CD8-positive, alpha-beta memory T cell (primary cell): ENCODE measurements at regions not wholly inside any gene's neighbourhood (a gene's known extent, or its start where the extent isn't known, plus 50 kb on each side); places are given as distances from the start of the nearest gene placed in this dataset.

Experiments
- CTCF ChIA-PET: fragments of 350-600 bp; sonication (Branson Sonifier 250); formaldehyde crosslinking; loops from one replicate; lab custom pipeline; 2021; ENCODE audit warnings: antibody characterized with exemption; lab: Charles Lee
- POLR2A ChIA-PET: fragments of 350-600 bp; sonication (Branson Sonifier 250); formaldehyde crosslinking; loops from one replicate; lab custom pipeline; 2021; ENCODE audit warnings: antibody characterized with exemption; lab: Charles Lee
- DNase-seq, 5 donors: peaks; one replicate each; pipeline versions ENCODE4 v3.0.0 to v3.0.0-alpha.2; 2020 to 2022; ENCODE audit warnings: mixed read lengths in 1 of 5
- H3K27ac ChIP-seq: one replicate; pipeline ENCODE4 v1.7.0; 2013; ENCODE audit warnings: low read depth, mild to moderate bottlenecking, low read length, moderate library complexity
- H3K27me3 ChIP-seq: 2 replicates; pipeline ENCODE4 v1.7.0; 2013; ENCODE audit warnings: low read length, mild to moderate bottlenecking; ENCODE audit not compliant: insufficient read depth, poor library complexity, severe bottlenecking
- H3K36me3 ChIP-seq: 2 replicates; pipeline ENCODE4 v1.7.0; 2013; ENCODE audit warnings: mild to moderate bottlenecking, low read length, moderate library complexity; ENCODE audit not compliant: insufficient read depth
- H3K4me1 ChIP-seq: 2 replicates; pipeline ENCODE4 v1.7.0; 2013; ENCODE audit warnings: mild to moderate bottlenecking, low read length, moderate library complexity; ENCODE audit not compliant: insufficient read depth
- H3K4me3 ChIP-seq: 2 replicates; pipeline ENCODE4 v1.7.0; 2013; ENCODE audit warnings: mild to moderate bottlenecking, low read length
- H3K9me3 ChIP-seq: 2 replicates; pipeline ENCODE4 v1.7.0; 2013; ENCODE audit warnings: mild to moderate bottlenecking, low read length
- H3K27ac Mint-ChIP-seq, 8 donors: one replicate each; pipeline ENCODE4 v1.8.0; 2020 to 2021; ENCODE audit warnings: mixed read lengths in 8 of 8, mild to moderate bottlenecking in 6 of 8, inconsistent platforms in 3 of 8, moderate library complexity in 3 of 8
- H3K27me3 Mint-ChIP-seq, 2 donors: one replicate each; pipeline ENCODE4 v1.8.0; 2020 to 2021; ENCODE audit warnings: mixed read lengths in 2 of 2, mild to moderate bottlenecking in 1 of 2, moderate library complexity in 1 of 2
- H3K36me3 Mint-ChIP-seq, 3 donors: one replicate each; pipeline ENCODE4 v1.8.0; 2020 to 2021; ENCODE audit warnings: mixed read lengths in 3 of 3, inconsistent platforms in 1 of 3, mild to moderate bottlenecking in 1 of 3
- H3K4me1 Mint-ChIP-seq, 3 donors: one replicate each; pipeline ENCODE4 v1.8.0; 2020 to 2021; ENCODE audit warnings: mixed read lengths in 3 of 3, inconsistent platforms in 1 of 3, mild to moderate bottlenecking in 1 of 3
- H3K4me3 Mint-ChIP-seq, 7 donors: one replicate each; pipeline ENCODE4 v1.8.0; 2020 to 2021; ENCODE audit warnings: mixed read lengths in 7 of 7, mild to moderate bottlenecking in 6 of 7, moderate library complexity in 4 of 7, inconsistent platforms in 2 of 7
- H3K9me3 Mint-ChIP-seq, 5 donors: one replicate each; pipeline ENCODE4 v1.8.0; 2020 to 2022; ENCODE audit warnings: mixed read lengths in 5 of 5, mild to moderate bottlenecking in 3 of 5, moderate library complexity in 2 of 5, inconsistent platforms in 1 of 5

DNA sequence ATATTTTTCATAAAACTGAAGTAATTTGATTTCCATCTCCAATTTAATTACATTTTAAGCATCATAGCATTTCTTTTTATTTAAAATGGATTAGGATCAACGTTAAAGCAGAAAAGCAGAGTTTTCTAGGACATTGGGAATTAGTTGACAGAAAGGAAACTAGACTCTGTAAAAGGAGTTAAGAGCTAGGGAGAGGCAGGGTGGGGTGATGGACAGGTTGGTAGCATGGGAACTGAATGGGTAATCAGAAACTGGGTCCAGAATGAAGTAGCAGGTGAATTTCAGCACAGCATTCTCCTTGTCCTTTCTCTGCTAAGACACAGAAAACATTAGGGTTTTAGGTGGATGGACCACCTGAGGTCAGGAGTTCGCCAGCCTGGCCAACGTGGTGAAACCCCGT lies 97.6 kb downstream of the ANAPC4 start:
- ChIA-PET POLR2A (no interaction called here), CTCF (no interaction called here)
- Mint-ChIP-seq H3K27ac (no peak overlapping the region), H3K4me3 (no peak overlapping the region), H3K36me3 (peaks cover 0 to 24% (median 0%) of the 10 kb centered on the region in 3 donors), H3K27me3 (peaks cover 3 to 9% of the 10 kb centered on the region in 2 donors), H3K9me3 (peaks cover 5 to 16% (median 8%) of the 10 kb centered on the region in 5 donors), H3K4me1 (no peaks in the 10 kb centered on the region)
- Histone ChIP-seq H3K36me3 (no peaks in the 10 kb centered on the region), H3K4me1 (no peaks in the 10 kb centered on the region), H3K4me3 (no peak overlapping the region), H3K9me3 (no peaks in the 10 kb centered on the region), H3K27ac (no peak overlapping the region), H3K27me3 (no peaks in the 10 kb centered on the region)
- DNase-seq: no peak

DNA sequence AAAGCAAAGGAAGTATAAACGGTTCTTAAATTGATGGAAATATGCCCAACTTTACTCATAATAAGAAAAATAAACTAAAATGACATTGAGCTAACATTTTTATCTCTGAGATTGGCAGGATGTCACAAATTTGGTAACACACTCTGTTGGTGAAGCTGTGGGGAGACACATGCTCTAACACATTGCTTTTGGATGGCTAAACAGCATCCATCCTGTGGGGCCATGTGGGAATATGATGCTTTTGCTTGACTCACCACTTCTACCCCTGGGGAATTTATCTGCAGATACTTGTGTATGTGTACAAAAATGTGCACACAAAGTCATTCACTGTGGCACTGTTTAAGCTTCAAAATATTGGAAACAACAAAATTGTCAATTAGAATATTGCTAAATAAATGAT lies 100.2 kb downstream of the ANAPC4 start:
- H3K27ac Mint-ChIP-seq: no peak overlapping the region
- ChIA-PET POLR2A (no interaction called here), CTCF (no interaction called here)
- H3K4me3 Mint-ChIP-seq: no peak overlapping the region
- H3K27ac ChIP-seq: no peak overlapping the region
- no peaks in the 10 kb centered on the region for H3K4me1 ChIP-seq
- H3K4me1 Mint-ChIP-seq: no peaks in the 10 kb centered on the region
- H3K4me3 ChIP-seq: no peak overlapping the region
- peaks cover 5 to 8% of the 10 kb centered on the region in 2 donors for H3K27me3 Mint-ChIP-seq
- DNase-seq: no peak
- peaks cover 0 to 4% (median 0%) of the 10 kb centered on the region in 3 donors for H3K36me3 Mint-ChIP-seq
- no peaks in the 10 kb centered on the region for H3K27me3 ChIP-seq
- H3K36me3 ChIP-seq: no peaks in the 10 kb centered on the region
- no peaks in the 10 kb centered on the region for H3K9me3 ChIP-seq
- H3K9me3 Mint-ChIP-seq: peaks cover 0 to 12% (median 4%) of the 10 kb centered on the region in 5 donors

DNA sequence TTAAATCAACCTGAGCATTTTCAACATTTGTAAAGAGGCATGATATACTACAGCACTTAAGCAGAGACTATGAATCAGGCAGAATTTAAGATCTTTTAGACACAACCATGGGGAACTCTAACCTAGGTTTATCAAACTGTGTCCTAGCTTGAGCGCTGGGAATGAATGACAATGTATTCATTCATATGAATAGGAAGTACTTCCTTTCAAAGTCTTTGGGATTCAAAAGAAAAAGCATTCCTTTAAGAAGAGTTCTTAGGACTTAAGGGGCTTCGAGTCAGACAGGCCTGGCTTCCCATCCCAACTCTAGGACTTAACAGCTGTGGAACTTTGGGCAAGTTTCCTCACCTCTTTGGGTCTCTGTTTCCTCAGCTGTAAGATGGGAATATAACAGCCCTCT lies 104.6 kb downstream of the ANAPC4 start:
- H3K4me1 ChIP-seq: no peaks in the 10 kb centered on the region
- no peaks in the 10 kb centered on the region for H3K36me3 Mint-ChIP-seq
- H3K9me3 ChIP-seq: no peaks in the 10 kb centered on the region
- ChIA-PET CTCF (no interaction called here), POLR2A (no interaction called here)
- no peak overlapping the region for H3K4me3 ChIP-seq
- H3K4me1 Mint-ChIP-seq: peaks cover 2 to 7% (median 6%) of the 10 kb centered on the region in 3 donors
- peaks cover 8 to 11% of the 10 kb centered on the region in 2 donors for H3K27me3 Mint-ChIP-seq
- no peak for DNase-seq
- H3K36me3 ChIP-seq: no peaks in the 10 kb centered on the region
- H3K4me3 Mint-ChIP-seq: no peak overlapping the region
- no peaks in the 10 kb centered on the region for H3K27me3 ChIP-seq
- peaks cover 4 to 15% (median 13%) of the 10 kb centered on the region in 5 donors for H3K9me3 Mint-ChIP-seq
- H3K27ac Mint-ChIP-seq: no peak overlapping the region
- H3K27ac ChIP-seq: no peak overlapping the region

DNA sequence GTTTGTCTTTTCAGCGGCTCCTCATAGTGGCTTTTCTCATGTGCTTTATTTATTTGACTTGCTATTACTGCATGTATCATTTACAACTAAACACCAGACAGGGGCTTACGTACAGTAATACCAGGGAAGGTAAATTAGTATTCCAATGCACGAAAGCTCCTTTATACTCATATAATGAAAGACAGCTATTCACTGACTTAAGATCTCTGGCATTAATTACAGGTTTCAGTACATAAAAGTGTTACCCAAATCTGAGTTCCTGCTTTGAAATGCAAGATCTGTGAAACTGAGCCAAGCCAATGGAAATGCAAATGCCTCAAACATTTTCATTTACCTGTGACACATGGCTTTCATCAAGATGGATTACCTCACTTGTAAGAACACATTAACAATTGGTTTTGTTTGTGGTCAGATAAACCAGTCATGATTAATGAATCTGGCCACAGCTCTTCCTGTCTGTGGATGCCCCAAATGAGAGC lies 107.2 kb downstream of the ANAPC4 start:
- Mint-ChIP-seq H3K4me3 (no peak overlapping the region), H3K9me3 (peaks cover 7 to 26% (median 20%) of the 10 kb centered on the region in 5 donors), H3K27ac (peak overlapping the region in 1 of 8 donors; percentile 25), H3K27me3 (peaks cover 11 to 20% of the 10 kb centered on the region in 2 donors), H3K4me1 (peaks cover 2 to 7% (median 6%) of the 10 kb centered on the region in 3 donors), H3K36me3 (no peaks in the 10 kb centered on the region)
- H3K4me3 ChIP-seq: no peak overlapping the region
- H3K27me3 ChIP-seq: no peaks in the 10 kb centered on the region
- H3K4me1 ChIP-seq: no peaks in the 10 kb centered on the region
- no peak overlapping the region for H3K27ac ChIP-seq
- DNase-seq: no peak
- H3K9me3 ChIP-seq: no peaks in the 10 kb centered on the region
- CTCF ChIA-PET: no interaction called here
- POLR2A ChIA-PET: no interaction called here
- H3K36me3 ChIP-seq: no peaks in the 10 kb centered on the region

DNA sequence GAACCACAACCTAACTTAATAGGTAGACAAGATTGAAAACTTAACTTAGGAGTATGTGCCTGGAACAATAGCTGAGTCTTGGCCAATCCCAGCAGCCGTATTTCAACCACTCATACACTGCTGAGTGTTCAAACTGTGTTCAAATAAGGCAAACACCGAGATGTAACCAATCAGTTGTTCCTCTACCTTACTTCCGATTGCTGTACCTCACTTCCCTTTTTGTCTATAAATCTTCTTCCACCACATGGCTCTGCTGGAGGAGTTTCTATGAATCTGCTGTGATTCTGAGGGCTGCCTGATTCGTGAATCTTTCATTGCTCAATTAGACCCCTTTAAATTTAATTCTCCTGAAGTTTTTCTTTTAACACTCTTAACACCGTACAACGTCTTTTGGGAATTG lies 108.0 kb downstream of the ANAPC4 start:
- CTCF ChIA-PET: no interaction called here
- H3K4me1 ChIP-seq: no peaks in the 10 kb centered on the region
- Mint-ChIP-seq H3K27ac (no peak overlapping the region), H3K4me1 (peaks cover 2 to 7% (median 6%) of the 10 kb centered on the region in 3 donors), H3K9me3 (peaks cover 7 to 26% (median 18%) of the 10 kb centered on the region in 5 donors), H3K4me3 (no peak overlapping the region), H3K27me3 (peaks cover 11 to 19% of the 10 kb centered on the region in 2 donors), H3K36me3 (no peaks in the 10 kb centered on the region)
- no peaks in the 10 kb centered on the region for H3K9me3 ChIP-seq
- POLR2A ChIA-PET: no interaction called here
- no peaks in the 10 kb centered on the region for H3K27me3 ChIP-seq
- no peak for DNase-seq
- no peaks in the 10 kb centered on the region for H3K36me3 ChIP-seq
- no peak overlapping the region for H3K27ac ChIP-seq
- H3K4me3 ChIP-seq: no peak overlapping the region

DNA sequence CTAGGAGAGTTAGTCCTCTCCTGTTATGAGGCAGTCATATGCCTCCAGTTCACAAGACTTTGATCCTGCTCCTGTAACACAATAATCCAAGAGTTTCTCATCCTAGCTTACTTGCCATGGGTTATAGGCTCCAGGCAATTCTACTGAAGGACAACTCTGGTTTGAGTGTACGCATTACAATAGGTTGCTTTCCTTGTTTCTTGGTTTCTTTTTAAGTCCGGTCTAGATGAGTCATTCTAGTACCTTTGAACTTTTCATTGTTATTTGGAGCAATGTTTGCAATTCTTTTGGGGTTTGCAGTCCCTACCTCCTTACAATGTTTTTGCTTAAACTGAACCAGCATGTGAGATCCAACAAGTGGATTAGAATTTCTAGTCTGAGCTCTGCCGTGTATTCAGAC lies 109.1 kb downstream of the ANAPC4 start:
- CTCF ChIA-PET: no interaction called here
- no peaks in the 10 kb centered on the region for H3K36me3 ChIP-seq

DNA sequence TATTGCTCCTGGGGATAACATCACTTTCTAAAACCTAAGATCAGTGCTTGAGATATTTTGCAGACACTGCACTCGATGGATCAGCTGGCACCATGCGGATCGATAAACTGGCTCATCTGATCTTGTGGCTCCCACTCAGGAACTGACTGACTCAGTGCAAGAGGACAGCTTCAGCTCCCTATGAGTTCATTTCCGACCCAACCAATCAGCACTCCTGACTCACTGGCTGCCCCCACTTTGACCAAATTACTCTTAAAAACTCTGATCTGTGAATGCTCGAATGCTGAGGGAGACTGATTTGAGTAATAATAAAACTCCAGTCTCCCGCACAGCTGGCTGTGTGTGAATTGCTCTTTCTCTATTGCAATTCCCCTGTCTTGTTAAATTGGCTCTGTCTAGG lies 110.1 kb downstream of the ANAPC4 start:
- CTCF ChIA-PET: no interaction called here
- Histone ChIP-seq H3K27me3 (no peaks in the 10 kb centered on the region), H3K4me3 (no peak overlapping the region), H3K36me3 (no peaks in the 10 kb centered on the region), H3K9me3 (no peaks in the 10 kb centered on the region), H3K4me1 (no peaks in the 10 kb centered on the region), H3K27ac (no peak overlapping the region)
- H3K27me3 Mint-ChIP-seq: peaks cover 7 to 23% of the 10 kb centered on the region in 2 donors
- no peak overlapping the region for H3K27ac Mint-ChIP-seq
- peaks cover 7 to 25% (median 19%) of the 10 kb centered on the region in 5 donors for H3K9me3 Mint-ChIP-seq
- DNase-seq: no peak
- no peaks in the 10 kb centered on the region for H3K36me3 Mint-ChIP-seq
- H3K4me3 Mint-ChIP-seq: no peak overlapping the region
- POLR2A ChIA-PET: no interaction called here
- peaks cover 2 to 7% (median 6%) of the 10 kb centered on the region in 3 donors for H3K4me1 Mint-ChIP-seq

More for the DNA sequence above, 109.1 kb downstream of the ANAPC4 start:
- no peaks in the 10 kb centered on the region for H3K27me3 ChIP-seq
- Mint-ChIP-seq H3K9me3 (peaks cover 7 to 23% (median 18%) of the 10 kb centered on the region in 5 donors), H3K27ac (no peak overlapping the region), H3K4me3 (no peak overlapping the region), H3K36me3 (no peaks in the 10 kb centered on the region), H3K4me1 (peaks cover 2 to 7% (median 6%) of the 10 kb centered on the region in 3 donors), H3K27me3 (peaks cover 8 to 19% of the 10 kb centered on the region in 2 donors)
- no peak overlapping the region for H3K27ac ChIP-seq
- no peaks in the 10 kb centered on the region for H3K4me1 ChIP-seq
- POLR2A ChIA-PET: no interaction called here
- DNase-seq: no peak
- no peak overlapping the region for H3K4me3 ChIP-seq
- H3K9me3 ChIP-seq: no peaks in the 10 kb centered on the region

DNA sequence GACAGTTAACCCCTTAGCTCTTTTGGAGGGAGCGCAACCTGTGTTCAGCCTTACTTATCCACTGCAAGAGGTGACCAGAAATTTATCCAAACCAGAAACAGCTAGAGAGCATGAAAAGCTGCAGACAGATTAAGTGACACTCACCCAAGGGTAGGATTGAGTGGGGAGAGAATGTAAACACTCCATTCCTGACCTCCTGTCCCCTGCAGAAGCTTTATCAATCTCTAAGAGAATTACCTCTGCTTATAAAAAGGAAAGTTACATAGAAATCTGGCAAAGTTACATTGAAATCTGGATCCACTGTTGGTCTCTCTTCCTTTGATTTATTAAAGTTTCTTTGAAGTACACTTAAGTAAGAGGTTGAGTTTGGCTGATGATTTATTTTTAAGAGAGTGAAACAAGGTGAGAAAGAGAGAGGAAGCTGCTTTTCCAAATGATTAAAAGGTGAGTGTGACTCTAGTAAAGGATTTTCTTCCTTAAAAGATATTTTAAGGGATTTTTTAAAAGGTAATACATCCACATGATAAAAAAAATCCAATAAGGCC lies 112.3 kb downstream of the ANAPC4 start:
- no peak overlapping the region for H3K4me3 Mint-ChIP-seq
- H3K27me3 ChIP-seq: no peaks in the 10 kb centered on the region
- peaks cover 10 to 27% of the 10 kb centered on the region in 2 donors for H3K27me3 Mint-ChIP-seq
- H3K27ac Mint-ChIP-seq: no peak overlapping the region
- no peaks in the 10 kb centered on the region for H3K36me3 ChIP-seq
- peaks cover 0 to 4% (median 2%) of the 10 kb centered on the region in 3 donors for H3K4me1 Mint-ChIP-seq
- H3K9me3 ChIP-seq: no peaks in the 10 kb centered on the region
- H3K4me3 ChIP-seq: no peak overlapping the region
- ChIA-PET POLR2A (no interaction called here), CTCF (no interaction called here)
- DNase-seq: no peak
- no peak overlapping the region for H3K27ac ChIP-seq
- peaks cover 0 to 3% (median 0%) of the 10 kb centered on the region in 3 donors for H3K36me3 Mint-ChIP-seq
- H3K4me1 ChIP-seq: no peaks in the 10 kb centered on the region
- peaks cover 7 to 29% (median 19%) of the 10 kb centered on the region in 5 donors for H3K9me3 Mint-ChIP-seq
